NCI-H2196 (cell line): ENCODE measurements at regions not wholly inside any gene's neighbourhood (a gene's known extent, or its start where the extent isn't known, plus 50 kb on each side); places are given as distances from the start of the nearest gene placed in this dataset.

ENCODE experiments used
- DNase-seq: peaks from one replicate; lab custom pipeline; 2025; ENCODE audit not compliant: unreplicated experiment; lab: John Stamatoyannopoulos, UW

DNA sequence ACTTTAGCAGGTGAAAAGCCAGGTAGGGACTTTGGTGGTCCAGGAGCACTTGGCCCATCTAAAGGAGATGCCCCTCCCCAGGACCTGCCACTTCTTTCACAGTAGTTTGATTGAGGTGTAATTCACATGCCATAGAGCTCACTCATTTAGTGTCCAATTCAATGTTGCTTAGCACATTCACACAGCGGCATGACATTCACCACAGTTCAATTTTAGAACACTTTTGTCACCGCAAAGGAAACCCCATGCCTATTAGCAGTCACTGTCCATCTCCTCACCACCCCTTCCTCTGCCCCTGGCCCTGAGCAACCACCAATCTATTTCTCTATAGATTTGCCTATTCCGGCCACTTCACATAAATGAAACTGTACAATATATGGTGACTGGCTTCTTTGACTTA lies 211.6 kb upstream of the ZMIZ1 start:
- no peak for DNase-seq

DNA sequence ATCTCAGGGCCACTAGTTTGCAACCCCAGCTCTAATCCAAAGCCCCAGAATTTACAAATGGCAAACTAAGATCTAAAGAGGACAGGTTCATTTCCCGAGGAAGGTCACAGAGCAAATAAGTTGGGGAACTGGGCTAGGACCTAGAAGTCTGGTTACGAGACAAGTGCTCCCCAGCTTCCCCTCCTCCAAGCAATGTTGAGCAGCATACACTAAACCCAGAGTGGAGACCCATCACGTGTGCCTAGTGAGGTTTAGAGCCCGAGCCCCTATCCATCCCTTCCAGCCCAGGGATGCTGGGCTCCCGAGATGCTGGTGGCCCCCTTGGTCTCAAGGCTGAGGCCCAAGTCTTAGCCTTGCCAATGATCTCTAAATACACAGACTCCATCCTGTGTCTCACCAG lies 209.5 kb upstream of the ZMIZ1 start:
- DNase-seq: no peak

DNA sequence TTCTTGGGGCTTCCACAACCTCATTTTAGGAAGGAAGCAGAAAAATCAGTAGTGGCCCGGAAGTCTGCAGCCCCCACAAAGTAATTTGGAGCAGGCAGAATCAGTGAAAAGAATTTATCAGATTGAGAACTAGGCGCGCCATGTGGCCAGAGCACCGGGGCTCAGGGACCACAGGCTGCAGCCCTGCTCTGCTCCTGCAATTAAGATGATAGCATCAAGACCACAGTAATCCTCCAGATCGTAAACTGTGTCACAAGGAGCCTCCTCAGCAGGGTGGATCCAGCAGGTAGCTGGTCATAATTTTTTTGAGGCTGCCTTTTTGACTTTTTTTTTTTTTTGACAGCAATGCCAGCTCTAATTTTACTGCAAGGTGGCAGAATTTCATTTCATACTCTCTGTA lies 209.0 kb upstream of the ZMIZ1 start:
- no peak for DNase-seq

DNA sequence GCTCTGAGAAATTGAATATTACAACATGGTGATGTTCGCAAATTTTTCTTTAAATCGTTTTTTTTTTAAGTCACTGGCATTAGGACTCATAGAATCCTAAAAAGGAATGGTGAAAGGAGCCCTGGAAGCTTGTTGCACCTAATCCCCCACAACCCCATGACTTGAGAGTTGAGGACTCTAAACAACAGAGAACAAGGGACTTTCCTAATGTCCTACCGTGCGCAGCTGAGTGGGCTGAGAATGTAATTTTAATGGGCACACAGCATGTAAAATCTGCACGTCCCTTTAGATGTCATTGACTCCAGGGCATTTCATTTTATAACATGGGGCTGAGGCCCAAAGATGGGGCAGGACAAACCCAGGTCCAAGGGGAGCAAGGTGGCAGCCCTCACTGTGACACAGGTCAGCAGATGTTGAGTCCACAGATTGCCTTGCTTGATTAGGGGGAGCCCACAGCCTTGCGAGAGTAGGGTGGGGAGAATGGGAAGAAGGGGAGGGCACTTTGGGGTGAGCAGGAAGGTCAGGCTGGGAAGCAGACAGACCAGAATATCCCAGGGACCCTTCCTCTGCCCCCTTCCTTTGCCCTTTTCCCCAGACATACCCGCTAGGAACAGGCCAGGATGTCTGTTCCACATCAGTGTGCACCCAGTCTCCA lies 208.4 kb upstream of the ZMIZ1 start:
- no peak for DNase-seq

DNA sequence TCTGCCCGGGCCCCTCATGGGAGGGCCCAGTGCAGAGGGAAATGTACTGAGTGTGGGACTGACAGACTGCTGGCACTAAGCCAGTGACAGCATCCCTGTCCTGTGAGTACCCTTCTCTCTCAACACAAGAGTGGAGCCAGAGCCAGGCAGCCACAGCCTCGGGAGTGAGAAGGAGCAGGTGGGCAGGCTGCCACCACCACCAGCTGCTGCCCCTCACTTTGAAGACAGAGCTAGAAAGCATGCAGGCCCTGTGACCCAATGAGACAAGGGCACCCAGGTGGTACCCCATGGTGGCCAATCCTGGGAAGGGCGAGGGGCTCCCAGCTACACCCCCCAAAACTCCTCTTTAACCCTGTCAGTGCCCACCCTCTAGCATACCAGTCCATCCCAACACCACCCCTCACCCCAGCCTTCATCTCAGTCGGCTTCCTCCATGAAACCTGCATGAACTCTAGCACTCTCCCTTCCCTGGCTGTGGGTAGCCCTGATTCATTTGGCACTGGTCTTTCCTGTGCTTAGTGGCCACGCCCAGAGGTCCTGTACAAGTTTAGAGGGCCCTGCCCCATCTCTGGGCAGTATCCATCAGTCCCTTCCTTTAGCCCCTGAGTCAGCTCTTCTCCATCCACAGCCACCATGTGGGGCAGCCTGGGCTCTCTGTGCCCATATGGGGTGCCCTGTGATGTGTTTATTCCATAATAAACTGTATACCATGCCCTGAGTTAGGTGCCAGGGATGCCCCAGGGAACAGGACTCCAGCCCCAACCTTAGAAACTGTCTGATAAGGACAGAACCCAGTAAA lies 207.0 kb upstream of the ZMIZ1 start:
- no peak for DNase-seq

DNA sequence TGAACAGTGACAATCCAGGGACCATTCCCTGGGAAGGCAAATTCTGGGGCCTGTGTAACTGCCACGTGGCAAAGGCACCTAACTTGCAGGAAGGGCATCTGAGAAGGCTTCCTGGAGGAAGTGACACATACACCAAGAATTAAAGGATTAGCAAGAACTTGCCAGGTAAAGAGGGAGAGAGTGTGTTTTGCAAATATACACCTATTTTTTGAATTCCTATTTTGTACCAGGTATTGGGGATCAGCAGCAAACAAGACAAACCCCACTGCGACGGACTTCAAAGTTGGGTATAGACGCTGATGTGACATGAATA lies 206.5 kb upstream of the ZMIZ1 start:
- DNase-seq: no peak

DNA sequence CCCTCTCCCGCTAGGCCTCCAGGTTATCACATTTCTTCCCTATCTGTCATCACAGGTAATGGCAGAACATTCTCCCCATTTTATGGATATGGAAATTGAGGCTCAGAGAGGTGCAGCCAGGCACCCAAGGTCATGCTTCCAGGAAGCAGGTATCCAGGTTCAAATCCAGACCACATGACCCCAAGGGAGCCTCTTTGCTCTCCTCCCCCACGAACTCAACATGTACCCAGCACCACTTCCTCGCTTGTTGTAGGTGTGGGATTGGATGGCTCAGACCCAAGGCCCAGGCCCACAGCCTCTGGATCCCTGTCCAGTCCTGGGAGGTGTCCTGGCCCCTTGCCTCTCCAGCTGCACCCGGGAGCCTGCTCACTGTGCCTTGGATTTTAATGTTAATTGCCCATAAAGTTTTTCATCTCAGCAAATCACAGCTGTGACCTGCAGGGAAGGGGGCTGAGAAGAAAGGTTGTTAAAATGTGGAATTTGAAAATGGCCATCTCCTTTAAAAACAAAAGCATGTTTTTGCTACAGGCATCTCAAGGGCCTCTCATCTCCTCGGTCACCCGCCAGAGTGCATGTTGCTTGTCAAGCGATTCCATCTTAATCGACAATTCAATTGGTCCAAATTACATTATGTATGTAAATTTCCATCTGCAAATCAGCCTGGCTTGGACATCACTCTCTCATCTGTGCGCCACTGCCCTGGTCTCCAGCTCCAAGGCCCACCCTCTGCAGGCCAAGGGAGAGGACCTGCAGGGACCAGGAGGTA lies 205.4 kb upstream of the ZMIZ1 start:
- no peak for DNase-seq

DNA sequence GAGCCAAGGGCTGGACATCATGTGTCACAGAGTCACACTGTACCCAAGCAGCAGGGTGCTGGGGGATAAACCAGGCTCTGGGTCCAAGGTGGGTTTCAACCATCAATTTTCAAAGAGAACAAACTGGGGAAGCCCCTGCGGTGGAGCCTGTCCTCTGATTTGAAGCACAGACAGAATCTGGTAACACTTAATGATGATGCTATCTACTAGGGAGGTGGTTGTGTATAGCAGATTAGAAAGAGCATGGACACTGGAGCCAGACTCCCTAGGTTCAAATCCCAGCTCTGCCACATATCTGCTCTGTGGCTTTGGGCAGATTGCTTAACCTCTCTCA lies 204.9 kb upstream of the ZMIZ1 start:
- DNase-seq: no peak

DNA sequence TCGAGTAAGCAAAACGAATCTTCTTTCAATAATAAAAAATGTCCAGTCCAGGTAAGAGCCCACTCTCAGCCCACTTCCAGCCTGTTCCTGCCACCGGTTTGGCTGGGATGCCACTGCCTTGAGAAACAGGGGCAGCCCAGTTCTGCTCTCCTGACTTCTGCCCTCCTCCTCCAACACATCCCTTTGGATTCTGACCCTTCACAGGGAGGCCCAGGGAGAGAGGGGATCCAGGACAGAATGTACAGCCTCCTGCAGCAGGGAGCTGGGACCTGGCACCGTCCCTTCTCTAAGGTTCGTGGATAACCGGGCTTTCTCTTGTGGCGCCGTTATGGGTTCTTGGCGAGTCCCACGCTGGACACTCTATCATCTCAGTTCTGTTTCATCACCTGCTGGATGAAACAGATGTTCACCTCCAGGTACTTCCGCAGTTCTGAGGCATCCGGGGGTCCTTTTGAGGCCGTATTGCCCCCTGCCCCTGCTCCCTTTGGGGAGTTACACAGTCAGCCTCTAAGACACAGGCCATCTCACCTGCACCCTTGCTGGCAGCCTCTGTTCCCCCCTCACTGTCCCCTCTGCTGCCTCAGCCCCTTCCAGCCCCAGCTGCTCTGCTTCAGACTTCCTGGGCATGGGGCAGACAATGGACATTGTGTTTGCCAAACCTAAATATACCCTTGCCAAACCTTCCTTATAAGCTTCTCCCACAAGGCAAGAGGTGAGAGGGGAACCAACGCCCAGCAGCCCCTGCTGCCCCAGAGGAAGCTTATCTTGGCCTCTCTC lies 203.8 kb upstream of the ZMIZ1 start:
- DNase-seq: no peak

DNA sequence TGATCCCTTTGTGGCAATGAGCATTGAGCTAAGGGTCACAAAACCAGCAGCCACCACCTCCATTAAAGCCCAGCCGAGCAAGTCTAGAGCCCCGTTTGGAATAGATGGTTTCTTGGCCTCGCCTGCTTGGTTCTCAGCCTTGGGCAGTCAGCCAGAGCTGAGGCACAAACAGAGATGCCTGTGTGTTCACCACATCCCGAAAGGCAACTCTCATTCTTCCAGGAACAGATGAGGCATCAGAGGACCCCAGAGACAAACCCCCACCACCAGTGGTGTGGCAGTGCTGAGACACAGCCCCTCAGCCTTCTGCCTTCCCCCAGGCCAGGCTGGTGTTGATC lies 203.3 kb upstream of the ZMIZ1 start:
- DNase-seq: no peak

DNA sequence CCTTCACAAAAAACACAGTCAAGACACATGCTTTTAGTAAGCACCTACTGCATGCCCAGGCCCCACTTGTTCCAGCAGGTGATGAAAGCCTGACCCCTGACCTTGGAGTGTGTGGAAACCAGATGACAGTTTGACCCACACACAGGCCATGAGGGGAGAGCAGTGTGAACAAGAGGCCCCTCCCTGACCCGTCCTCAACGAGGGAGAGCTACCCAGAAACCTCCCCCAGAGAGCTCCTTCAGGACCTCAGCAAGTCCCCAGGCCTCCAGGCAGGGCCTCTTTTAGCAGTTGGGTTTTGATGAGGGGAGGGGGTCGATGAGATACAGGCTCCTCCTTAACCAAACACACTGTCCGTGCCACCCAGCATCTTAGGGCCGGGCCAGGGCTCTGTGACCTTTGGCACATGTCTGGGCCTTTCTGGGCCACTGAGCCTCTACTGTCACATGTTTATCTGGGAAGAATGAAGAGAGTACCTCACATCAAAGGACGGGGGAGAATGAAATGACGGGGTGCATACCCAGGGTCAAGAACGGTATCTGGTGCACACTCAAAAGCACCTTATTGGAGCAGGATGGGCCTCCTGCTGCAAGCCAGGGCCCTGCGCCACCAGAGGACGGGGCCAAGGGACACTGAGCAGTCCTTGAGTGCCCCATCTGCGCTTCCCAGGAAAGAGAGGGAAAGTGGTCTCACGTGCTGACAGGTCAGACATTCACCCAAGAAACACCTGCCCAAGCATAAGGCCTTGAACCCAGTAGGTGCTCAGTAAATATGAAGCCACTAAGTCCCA lies 202.6 kb upstream of the ZMIZ1 start:
- no peak for DNase-seq

DNA sequence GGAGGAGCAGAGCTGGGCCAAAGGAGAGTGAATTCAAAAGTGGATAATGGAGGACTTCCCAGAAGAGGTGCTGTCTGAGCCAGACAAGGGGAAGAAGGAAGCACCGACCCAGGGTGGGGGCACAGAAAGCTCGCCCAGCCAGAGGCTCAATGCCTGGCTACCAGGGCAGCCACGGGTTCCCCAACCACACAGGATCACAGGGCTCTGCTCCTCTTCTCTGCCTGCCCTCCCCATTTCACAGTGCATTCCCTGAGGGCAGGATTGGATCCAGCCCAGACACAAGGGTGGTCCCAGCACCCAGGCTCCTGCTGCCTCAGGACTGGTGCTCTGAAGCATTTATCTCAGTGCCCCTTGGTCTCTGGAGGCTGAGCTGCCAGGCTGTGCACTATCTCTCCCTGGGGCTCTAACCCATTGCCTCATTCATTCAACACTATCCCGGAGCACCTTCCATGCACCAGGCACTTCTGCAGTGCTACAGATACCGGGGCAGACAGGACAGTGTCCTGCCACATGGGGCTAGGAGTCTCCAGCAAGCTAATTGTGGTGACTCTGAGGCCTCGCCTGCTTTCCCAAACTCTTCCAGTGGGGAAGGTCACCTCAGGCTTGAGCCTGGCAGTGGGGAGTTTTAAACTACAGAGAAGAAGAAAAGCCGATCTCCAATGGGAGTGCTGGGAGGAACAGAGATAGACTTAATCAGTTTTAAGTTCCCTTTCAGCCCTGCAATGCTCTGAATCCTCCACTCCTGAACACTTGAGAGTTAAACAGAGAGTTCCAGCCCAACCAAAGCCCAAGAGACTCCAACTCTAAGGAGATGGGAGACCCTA lies 201.8 kb upstream of the ZMIZ1 start:
- DNase-seq: no peak

DNA sequence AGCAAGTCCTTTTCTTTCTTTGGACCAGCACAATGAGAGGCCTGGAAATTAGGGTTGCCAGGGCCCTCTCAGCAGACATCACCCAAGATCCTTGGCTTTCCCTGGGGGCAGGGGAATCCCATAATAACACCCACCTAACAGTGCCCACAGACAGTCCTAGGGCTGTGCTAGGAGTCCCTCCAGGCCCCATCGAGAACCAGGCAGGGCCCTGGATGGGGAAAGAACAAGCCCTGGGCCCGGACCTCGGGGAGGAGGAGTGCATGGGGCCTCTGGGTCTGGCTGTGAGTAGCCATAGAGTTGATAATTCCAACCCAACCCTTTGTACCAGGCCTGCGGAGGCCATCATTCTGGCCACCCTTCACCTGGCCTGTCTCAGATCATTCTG lies 201.2 kb upstream of the ZMIZ1 start:
- DNase-seq: no peak

DNA sequence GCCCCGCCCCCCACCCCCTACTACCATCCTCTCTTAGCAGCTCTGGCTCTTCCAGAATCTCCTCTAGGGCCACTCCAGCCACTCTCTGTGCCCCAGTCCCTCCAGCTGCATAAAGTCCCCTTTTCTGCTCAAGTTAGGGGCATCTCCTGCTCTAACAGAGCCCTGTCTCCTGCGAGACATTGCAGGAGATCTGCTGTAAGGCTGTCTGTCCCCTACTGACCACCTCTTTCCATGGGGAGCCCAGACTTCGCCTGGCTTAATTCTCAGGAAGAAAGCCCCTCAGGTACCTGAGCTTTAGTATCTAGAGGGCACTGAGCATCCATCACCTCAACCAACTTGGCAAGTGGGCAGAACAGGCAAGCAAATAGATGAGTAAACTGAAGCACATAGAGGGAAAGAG lies 200.7 kb upstream of the ZMIZ1 start:
- DNase-seq: no peak

DNA sequence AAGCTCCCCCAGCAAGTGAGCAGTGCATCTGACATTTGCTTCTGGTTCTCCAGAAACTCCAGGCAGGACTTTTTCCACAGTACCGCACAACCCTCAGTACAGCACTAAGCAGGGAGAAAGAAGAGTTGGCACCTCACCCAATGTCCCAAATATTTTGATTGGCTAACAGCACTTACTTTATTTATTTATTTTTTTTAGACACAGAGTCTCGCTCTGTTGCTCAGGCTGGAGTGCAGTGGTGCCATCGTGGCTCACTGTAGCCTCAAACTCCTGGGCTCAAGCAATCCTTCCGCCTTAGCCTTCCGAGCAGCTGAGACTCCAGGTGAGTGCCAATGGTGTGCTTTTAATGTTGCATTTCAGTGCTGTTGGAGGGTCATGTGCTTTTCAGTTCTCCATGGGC lies 200.3 kb upstream of the ZMIZ1 start:
- no peak for DNase-seq

DNA sequence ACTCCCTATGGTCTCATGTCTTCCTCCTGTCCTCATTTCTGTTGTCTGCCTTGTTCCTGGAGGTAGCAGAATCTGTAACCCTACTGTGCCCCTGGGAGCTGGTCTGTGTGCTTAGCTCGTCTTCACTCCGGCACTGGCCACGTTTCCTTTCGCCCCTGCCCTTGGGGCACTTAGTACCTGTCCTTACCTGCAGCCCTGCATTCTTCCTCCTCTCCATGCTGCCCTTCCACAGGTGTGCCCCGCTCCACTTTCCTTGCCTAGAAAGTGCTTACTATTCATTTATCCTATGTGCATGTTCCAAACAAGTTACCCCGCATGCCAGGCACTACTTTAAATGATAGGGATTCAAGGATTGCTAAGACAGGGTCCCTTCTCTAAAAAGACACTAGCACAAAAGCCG lies 199.9 kb upstream of the ZMIZ1 start:
- DNase-seq: no peak

DNA sequence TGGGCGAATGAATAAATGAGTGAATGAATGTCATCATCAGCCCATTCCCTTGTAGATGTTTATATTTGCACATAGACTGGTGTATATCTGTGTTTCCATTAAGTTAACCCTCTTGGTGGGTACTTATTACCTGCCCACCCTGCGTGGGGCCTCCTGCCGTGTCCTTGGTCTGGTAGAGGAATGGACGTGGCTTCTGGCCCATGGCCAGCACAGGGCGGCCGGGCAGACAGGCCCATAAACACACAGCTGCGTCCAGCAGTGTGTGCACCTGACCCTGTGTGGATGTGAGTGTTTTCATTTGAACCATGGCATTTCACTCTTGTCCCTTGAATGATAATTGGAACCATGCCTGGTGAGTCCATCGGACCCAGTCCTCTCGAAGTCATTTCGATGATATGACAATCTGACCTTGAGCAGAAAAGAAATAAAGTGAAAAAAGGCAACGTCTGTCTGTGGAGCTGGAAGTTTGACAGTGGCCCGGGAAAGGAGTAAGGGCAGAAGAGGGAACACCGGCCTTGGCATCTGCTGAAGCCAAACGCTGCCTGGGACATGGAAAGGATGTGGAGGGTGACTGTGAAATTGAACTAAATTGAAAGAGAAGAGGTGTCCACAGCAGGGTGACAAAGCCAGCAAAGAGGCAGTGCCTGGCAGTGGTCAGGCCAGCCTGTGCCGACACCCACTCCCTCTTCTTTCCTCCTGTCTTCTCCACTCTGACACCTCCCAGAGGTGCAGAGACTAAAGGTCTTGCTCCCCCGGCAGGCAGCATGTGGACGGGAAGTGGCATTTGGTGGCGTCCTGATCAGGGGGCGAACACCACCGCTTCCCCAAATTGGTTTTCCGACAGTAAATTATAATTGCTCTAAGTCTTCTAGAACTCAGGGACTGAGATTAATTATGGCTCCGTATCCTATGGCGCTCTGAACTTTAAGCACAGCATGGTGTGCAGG lies 199.0 kb upstream of the ZMIZ1 start:
- no peak for DNase-seq

DNA sequence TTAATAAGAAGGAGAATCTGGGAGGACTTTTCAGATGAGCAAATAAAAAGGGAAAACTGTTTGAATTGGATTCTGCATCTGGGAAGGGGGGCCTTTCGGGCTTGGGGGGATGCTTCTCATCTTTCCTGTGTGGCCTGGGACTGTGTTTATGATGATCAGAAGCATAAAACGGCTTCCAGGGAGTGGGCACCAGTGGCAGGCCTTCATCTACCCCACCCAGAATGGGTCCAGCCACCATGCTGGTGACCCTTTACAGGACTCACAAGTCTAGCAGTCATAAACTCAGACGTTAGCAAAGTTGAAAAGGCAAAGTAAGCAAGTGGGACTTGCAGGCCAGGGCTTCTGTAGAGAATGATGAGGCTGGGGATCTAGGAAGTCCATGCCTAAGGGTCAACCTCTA lies 198.3 kb upstream of the ZMIZ1 start:
- DNase-seq: no peak

DNA sequence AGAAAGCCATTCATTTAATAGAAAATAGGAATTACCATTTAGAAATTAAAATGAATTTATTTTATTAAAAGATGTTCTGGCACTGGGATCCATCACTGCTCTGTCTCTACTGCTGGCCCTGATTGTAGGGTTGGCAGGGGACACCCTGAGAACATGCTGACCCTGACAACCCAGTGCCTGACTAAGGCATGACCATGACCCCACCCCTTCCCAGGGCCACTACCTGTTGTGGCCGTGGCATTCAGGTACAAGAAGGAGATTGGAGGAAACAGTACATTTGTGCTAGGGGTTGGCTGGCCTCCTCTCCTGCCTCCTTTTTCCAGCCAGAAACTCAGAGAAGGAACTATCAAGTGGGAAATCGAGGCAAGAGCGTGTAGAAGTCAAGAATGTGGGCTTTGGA lies 197.0 kb upstream of the ZMIZ1 start:
- DNase-seq: no peak
